ENCODE measurements at regions not wholly inside any gene's neighbourhood (a gene's known extent, or its start where the extent isn't known, plus 50 kb on each side); places are given as distances from the start of the nearest gene placed in this dataset.

DNA sequence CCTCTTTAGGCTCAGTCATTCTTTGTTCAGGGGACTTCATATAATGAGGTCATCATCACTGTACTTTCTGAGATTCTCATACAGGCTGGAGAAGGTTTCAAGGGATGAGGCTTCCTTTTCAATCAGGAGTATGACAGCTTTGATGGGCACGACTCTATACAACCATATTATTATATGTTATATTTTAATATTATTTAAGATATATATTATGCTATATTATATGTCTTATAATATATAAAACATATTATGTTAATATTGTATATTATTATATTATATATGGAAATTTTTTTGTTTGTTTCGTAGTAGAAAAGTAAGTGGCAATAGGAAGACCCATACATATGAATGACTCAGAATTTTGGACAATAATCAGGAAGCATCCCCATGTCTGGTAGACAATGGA is 78.0 kb upstream of the GATA6 start:
- H2AFZ ChIP-seq (ENCODE audit: control insufficient read depth, low read depth, low read length) = no peak overlapping the region
- H4K20me1 ChIP-seq (ENCODE audit: control insufficient read depth, insufficient read depth) = no peaks in the 10 kb centered on the region
- in situ Hi-C loops (cut with MboI) (no loop called here), intact Hi-C loops (cut with micrococcal nuclease; ENCODE audit: unreplicated experiment) (no loop called here)
- H3K4me3 ChIP-seq = no peak overlapping the region
- no peak overlapping the region for H3K27ac ChIP-seq (ENCODE audit: control insufficient read depth, insufficient read depth)
- ChIA-PET CTCF (interaction anchor here (0.6 kb wide), 1 partner anchor 14 kb away, joined by 3 read pairs; no protein-coding TSS in a partner anchor), SMC1A (ENCODE audit: uncharacterized antibody, unreplicated experiment) (no interaction called here), POLR2A (no interaction called here), RAD21 (ENCODE audit: unreplicated experiment) (no interaction called here)
- WGBS (ENCODE audit: insufficient coverage, insufficient replicate concordance, low lambda C conversion rate, missing lambda C conversion rate) = 37% methylated on average over 2 of the region's 2 CpGs
- TF ChIP-seq GATAD2B (conservative IDR thresholded peaks at IDR 0.05; ENCODE audit: low read depth) (no peak), NR2C1 (IDR thresholded peaks at IDR 0.05) (no peak), RFX5 (IDR thresholded peaks at IDR 0.05; ENCODE audit: low read depth, low read length) (no peak), RAD51 (IDR thresholded peaks at IDR 0.05) (no peak), RUNX3 (IDR thresholded peaks at IDR 0.05; ENCODE audit: low read length) (no peak)
- TF ChIP-seq, protein P1, sequence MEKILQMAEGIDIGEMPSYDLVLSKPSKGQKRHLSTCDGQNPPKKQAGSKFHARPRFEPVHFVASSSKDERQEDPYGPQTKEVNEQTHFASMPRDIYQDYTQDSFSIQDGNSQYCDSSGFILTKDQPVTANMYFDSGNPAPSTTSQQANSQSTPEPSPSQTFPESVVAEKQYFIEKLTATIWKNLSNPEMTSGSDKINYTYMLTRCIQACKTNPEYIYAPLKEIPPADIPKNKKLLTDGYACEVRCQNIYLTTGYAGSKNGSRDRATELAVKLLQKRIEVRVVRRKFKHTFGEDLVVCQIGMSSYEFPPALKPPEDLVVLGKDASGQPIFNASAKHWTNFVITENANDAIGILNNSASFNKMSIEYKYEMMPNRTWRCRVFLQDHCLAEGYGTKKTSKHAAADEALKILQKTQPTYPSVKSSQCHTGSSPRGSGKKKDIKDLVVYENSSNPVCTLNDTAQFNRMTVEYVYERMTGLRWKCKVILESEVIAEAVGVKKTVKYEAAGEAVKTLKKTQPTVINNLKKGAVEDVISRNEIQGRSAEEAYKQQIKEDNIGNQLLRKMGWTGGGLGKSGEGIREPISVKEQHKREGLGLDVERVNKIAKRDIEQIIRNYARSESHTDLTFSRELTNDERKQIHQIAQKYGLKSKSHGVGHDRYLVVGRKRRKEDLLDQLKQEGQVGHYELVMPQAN (conservative IDR thresholded peaks at IDR 0.05) = no peak
- no TSS peak for BruUV-seq (replicated peaks)
- peaks cover 0 to 3% of the 10 kb centered on the region in 2 experiments; a peak in 3 of 4 replicates for H3K27me3 ChIP-seq (replicated peaks in 1 of 2; ENCODE audit: control insufficient read depth in 2 of 2, insufficient read depth in 2 of 2, low read length in 1 of 2)
- no peaks in the 10 kb centered on the region for H3K79me2 ChIP-seq (ENCODE audit: control insufficient read depth, insufficient read depth, low read length)
- no peak overlapping the region for H3K4me2 ChIP-seq (ENCODE audit: control insufficient read depth, insufficient read depth)
- no peaks in the 10 kb centered on the region for H3K9me3 ChIP-seq (replicated peaks; ENCODE audit: control insufficient read depth, insufficient read depth, low read length)
- no peak for ATAC-seq
- no peak for DNase-seq (ENCODE audit: low read depth, low spot score)
- no peaks in the 10 kb centered on the region for H3K4me1 ChIP-seq (ENCODE audit: control insufficient read depth, insufficient read depth, low read length)
- H3K36me3 ChIP-seq (ENCODE audit: control insufficient read depth in 2 of 2, insufficient read depth in 2 of 2, low read length in 1 of 2) = no peaks in the 10 kb centered on the region
- no peak for FAIRE-seq
- no peak overlapping the region for H3K9ac ChIP-seq (ENCODE audit: control insufficient read depth, insufficient read depth, low read length)

DNA sequence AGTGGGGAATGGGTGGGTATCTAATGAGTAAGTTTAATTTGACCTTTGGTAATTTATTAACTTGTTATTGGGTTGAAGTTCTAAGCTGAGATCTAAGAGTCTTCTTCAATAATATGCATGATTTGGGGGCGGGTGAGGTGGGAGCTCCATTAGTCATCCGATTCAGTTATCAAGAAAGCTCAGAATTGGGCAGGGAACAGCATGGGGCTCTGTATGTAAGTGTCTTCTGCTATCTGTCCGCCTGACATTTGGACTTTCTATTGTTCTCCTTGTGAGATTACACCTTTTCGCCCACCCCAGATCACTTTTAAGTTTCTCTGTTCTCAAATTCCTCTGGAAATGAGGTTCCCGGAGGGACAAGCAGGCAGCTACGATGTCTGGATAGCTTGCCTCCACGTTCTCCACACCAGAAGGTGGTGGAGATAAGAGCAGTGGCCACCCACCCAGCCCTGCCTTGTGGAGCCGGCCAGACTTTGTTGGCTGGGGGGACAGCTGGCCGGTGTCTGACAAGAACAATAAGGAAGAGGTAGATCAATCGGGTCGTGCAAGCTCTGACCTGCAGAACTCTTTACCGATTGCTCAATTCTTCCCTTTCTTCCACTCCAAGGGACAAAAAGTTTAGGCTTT is 75.5 kb upstream of the GATA6 start:
- RAD21 ChIA-PET (ENCODE audit: unreplicated experiment) = no interaction called here
- H3K9me3 ChIP-seq (replicated peaks; ENCODE audit: control insufficient read depth, insufficient read depth, low read length) = no peaks in the 10 kb centered on the region
- no peaks in the 10 kb centered on the region for H3K36me3 ChIP-seq (ENCODE audit: control insufficient read depth in 2 of 2, insufficient read depth in 2 of 2, low read length in 1 of 2)
- no peaks in the 10 kb centered on the region for H3K4me1 ChIP-seq (ENCODE audit: control insufficient read depth, insufficient read depth, low read length)
- H3K9ac ChIP-seq (ENCODE audit: control insufficient read depth, insufficient read depth, low read length) = no peak overlapping the region
- H3K27ac ChIP-seq (ENCODE audit: control insufficient read depth, insufficient read depth) = no peak overlapping the region
- WGBS (ENCODE audit: insufficient coverage, insufficient replicate concordance, low lambda C conversion rate, missing lambda C conversion rate) = 16% methylated on average over 12 of the region's 12 CpGs
- H3K4me2 ChIP-seq (ENCODE audit: control insufficient read depth, insufficient read depth) = no peak overlapping the region
- POLR2A ChIA-PET = no interaction called here
- intact Hi-C loops (cut with micrococcal nuclease; ENCODE audit: unreplicated experiment) (no loop called here), in situ Hi-C loops (cut with MboI) (no loop called here)
- H3K27me3 ChIP-seq (replicated peaks in 1 of 2; ENCODE audit: control insufficient read depth in 2 of 2, insufficient read depth in 2 of 2, low read length in 1 of 2) = peaks cover 0 to 7% of the 10 kb centered on the region in 2 experiments; a peak in 3 of 4 replicates
- SMC1A ChIA-PET (ENCODE audit: uncharacterized antibody, unreplicated experiment) = no interaction called here
- H4K20me1 ChIP-seq (ENCODE audit: control insufficient read depth, insufficient read depth) = no peaks in the 10 kb centered on the region
- no peak overlapping the region for H3K4me3 ChIP-seq
- no TSS peak for BruUV-seq (replicated peaks)
- CTCF ChIA-PET = no interaction called here
- no peaks in the 10 kb centered on the region for H3K79me2 ChIP-seq (ENCODE audit: control insufficient read depth, insufficient read depth, low read length)
- FAIRE-seq = no peak
- ATAC-seq = no peak
- no peak for DNase-seq (ENCODE audit: low read depth, low spot score)
- no peak overlapping the region for H2AFZ ChIP-seq (ENCODE audit: control insufficient read depth, low read depth, low read length)
- TF ChIP-seq, protein P2, sequence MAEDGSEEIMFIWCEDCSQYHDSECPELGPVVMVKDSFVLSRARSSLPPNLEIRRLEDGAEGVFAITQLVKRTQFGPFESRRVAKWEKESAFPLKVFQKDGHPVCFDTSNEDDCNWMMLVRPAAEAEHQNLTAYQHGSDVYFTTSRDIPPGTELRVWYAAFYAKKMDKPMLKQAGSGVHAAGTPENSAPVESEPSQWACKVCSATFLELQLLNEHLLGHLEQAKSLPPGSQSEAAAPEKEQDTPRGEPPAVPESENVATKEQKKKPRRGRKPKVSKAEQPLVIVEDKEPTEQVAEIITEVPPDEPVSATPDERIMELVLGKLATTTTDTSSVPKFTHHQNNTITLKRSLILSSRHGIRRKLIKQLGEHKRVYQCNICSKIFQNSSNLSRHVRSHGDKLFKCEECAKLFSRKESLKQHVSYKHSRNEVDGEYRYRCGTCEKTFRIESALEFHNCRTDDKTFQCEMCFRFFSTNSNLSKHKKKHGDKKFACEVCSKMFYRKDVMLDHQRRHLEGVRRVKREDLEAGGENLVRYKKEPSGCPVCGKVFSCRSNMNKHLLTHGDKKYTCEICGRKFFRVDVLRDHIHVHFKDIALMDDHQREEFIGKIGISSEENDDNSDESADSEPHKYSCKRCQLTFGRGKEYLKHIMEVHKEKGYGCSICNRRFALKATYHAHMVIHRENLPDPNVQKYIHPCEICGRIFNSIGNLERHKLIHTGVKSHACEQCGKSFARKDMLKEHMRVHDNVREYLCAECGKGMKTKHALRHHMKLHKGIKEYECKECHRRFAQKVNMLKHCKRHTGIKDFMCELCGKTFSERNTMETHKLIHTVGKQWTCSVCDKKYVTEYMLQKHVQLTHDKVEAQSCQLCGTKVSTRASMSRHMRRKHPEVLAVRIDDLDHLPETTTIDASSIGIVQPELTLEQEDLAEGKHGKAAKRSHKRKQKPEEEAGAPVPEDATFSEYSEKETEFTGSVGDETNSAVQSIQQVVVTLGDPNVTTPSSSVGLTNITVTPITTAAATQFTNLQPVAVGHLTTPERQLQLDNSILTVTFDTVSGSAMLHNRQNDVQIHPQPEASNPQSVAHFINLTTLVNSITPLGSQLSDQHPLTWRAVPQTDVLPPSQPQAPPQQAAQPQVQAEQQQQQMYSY (CRISPR knock-in tag; IDR thresholded peaks at IDR 0.05) = no peak
- TF ChIP-seq PAX8 (IDR thresholded peaks at IDR 0.05) (no peak), RAD21 (IDR thresholded peaks at IDR 0.05; ENCODE audit: insufficient read depth, low read depth, low read length) (no peak), TCF7 (IDR thresholded peaks at IDR 0.05; ENCODE audit: borderline replicate concordance) (no peak), ZNF217 (IDR thresholded peaks at IDR 0.05) (no peak), CBX5 (IDR thresholded peaks at IDR 0.05; ENCODE audit: low read depth) (no peak), RB1 (IDR thresholded peaks at IDR 0.05; ENCODE audit: borderline replicate concordance) (no peak), KLF5 (IDR thresholded peaks at IDR 0.05; ENCODE audit: partially characterized antibody) (no peak)
